ENCODE measurements at regions not wholly inside any gene's neighbourhood (a gene's known extent, or its start where the extent isn't known, plus 50 kb on each side); places are given as distances from the start of the nearest gene placed in this dataset.

DNA sequence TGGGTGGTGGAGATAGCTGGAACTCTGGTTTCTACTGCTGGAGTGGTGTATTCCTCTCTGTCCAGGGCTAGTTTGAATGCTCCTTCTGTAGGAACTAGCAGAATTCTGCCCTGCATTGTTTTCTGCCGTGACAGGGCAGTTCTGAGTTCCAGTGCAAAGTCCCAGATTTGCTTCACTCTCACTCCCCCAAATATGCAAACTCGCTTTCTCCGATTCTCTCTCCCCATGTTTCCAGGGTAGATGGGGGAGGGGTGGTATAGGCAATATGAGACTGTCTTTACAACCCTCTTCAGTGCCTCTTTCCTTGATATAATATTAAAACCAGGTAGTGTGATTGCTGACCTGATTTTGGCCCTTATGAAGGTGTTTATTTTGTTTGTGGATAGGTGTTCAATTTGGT lies 693.3 kb upstream of the GRM3 start:
- in situ Hi-C loops (cut with MboI; ENCODE audit: low pct_ligation_motif_present in 1 of 4, low pct_unique_long_range_greater_than_20kb in 1 of 4, low sequenced_read_pairs in 3 of 4), result no loop called here
- Histone ChIP-seq H3K27me3 (no peaks in the 10 kb centered on the region), H3K4me1 (no peaks in the 10 kb centered on the region), H3K9me3 (peaks cover 0 to 8% of the 10 kb centered on the region in 2 donors), H3K4me3 (no peak overlapping the region), H3K27ac (no peak overlapping the region), H3K36me3 (no peaks in the 10 kb centered on the region)
- WGBS, 2 donors (ENCODE audit: low coverage in 1 of 2), result 87% methylated on average over 3 of the region's 3 CpGs; no CpG with 5 or more reads in 1 of the 2 donors
- no peak for DNase-seq
- intact Hi-C loops (cut with DNase I; ENCODE audit: low total_unique reads), result no loop called here
- TF ChIP-seq POLR2A (IDR thresholded peaks at IDR 0.05) (no peak), EP300 (IDR thresholded peaks at IDR 0.05; ENCODE audit: low read depth) (no peak), POLR2AphosphoS5 (IDR thresholded peaks at IDR 0.05) (no peak)
- TF ChIP-seq, protein P1, sequence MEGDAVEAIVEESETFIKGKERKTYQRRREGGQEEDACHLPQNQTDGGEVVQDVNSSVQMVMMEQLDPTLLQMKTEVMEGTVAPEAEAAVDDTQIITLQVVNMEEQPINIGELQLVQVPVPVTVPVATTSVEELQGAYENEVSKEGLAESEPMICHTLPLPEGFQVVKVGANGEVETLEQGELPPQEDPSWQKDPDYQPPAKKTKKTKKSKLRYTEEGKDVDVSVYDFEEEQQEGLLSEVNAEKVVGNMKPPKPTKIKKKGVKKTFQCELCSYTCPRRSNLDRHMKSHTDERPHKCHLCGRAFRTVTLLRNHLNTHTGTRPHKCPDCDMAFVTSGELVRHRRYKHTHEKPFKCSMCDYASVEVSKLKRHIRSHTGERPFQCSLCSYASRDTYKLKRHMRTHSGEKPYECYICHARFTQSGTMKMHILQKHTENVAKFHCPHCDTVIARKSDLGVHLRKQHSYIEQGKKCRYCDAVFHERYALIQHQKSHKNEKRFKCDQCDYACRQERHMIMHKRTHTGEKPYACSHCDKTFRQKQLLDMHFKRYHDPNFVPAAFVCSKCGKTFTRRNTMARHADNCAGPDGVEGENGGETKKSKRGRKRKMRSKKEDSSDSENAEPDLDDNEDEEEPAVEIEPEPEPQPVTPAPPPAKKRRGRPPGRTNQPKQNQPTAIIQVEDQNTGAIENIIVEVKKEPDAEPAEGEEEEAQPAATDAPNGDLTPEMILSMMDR (IDR thresholded peaks at IDR 0.05), result no peak

DNA sequence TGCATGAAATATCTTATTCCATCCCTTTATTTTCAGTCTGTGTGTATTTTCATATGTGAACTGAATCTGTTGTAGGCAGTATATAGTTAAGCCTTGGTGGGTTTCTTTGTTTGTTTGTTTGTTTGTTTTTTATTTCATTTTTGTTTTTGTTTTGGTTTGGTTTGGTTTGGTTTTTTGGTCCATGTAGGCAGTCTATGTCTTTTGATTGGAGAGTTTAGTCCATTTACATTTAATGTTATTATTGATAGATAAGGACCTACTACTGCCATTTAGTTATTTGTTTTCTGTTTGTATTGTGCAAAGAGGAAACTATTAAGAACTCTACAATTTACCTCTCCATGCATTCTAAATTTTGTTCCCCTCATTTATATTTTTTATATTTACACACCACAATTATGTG lies 695.9 kb upstream of the GRM3 start:
- H3K27ac ChIP-seq, result no peak overlapping the region
- no peaks in the 10 kb centered on the region for H3K27me3 ChIP-seq
- H3K4me3 ChIP-seq, result no peak overlapping the region
- H3K9me3 ChIP-seq, result peaks cover 0 to 8% of the 10 kb centered on the region in 2 donors
- DNase-seq, result no peak
- TF ChIP-seq POLR2AphosphoS5 (IDR thresholded peaks at IDR 0.05) (no peak), POLR2A (IDR thresholded peaks at IDR 0.05) (no peak), EP300 (IDR thresholded peaks at IDR 0.05; ENCODE audit: low read depth) (no peak)
- TF ChIP-seq, protein P1 (IDR thresholded peaks at IDR 0.05), result no peak
- intact Hi-C loops (cut with DNase I; ENCODE audit: low total_unique reads) (no loop called here), in situ Hi-C loops (cut with MboI; ENCODE audit: low pct_ligation_motif_present in 1 of 4, low pct_unique_long_range_greater_than_20kb in 1 of 4, low sequenced_read_pairs in 3 of 4) (no loop called here)
- no peaks in the 10 kb centered on the region for H3K36me3 ChIP-seq
- no peaks in the 10 kb centered on the region for H3K4me1 ChIP-seq

DNA sequence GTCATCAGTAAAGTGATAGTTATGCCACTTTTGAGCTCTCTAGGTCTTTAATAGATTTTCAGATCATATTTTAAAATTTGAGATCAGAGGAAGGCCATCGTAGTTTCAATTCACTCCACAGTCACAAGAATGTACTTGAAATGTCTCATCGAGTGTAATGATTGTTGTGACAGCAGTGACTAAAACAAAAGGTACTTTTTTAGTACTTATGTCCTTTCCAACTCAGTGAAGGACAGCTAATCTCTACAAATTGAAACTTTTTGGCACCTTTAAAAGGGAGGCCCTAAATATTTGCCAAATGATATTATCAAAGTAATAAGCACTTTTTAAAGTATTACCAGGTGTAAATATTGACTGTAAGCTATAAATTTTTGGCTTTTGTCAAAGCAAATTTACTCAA lies 702.9 kb upstream of the GRM3 start:
- TF ChIP-seq POLR2AphosphoS5 (IDR thresholded peaks at IDR 0.05) (no peak), EP300 (IDR thresholded peaks at IDR 0.05; ENCODE audit: low read depth) (no peak), POLR2A (IDR thresholded peaks at IDR 0.05) (no peak)
- TF ChIP-seq, protein P1 (IDR thresholded peaks at IDR 0.05), result no peak
- WGBS, 2 donors (ENCODE audit: low coverage in 1 of 2), result 37 to 71% methylated on average over 2 of the region's 2 CpGs
- no peak for DNase-seq
- Histone ChIP-seq H3K9me3 (no peaks in the 10 kb centered on the region), H3K4me1 (no peaks in the 10 kb centered on the region), H3K27me3 (no peaks in the 10 kb centered on the region), H3K4me3 (no peak overlapping the region), H3K36me3 (no peaks in the 10 kb centered on the region), H3K27ac (no peak overlapping the region)
- in situ Hi-C loops (cut with MboI; ENCODE audit: low pct_ligation_motif_present in 1 of 4, low pct_unique_long_range_greater_than_20kb in 1 of 4, low sequenced_read_pairs in 3 of 4) (no loop called here), intact Hi-C loops (cut with DNase I; ENCODE audit: low total_unique reads) (no loop called here)

GRCh38 chr7:85931919-85932318 lies 711.8 kb upstream of the GRM3 start:
- in situ Hi-C loops (cut with MboI; ENCODE audit: low pct_ligation_motif_present in 1 of 4, low pct_unique_long_range_greater_than_20kb in 1 of 4, low sequenced_read_pairs in 3 of 4) (no loop called here), intact Hi-C loops (cut with DNase I; ENCODE audit: low total_unique reads) (no loop called here)
- Histone ChIP-seq H3K27ac (no peak overlapping the region), H3K4me1 (no peaks in the 10 kb centered on the region), H3K36me3 (no peaks in the 10 kb centered on the region), H3K27me3 (no peaks in the 10 kb centered on the region), H3K9me3 (peaks cover 0 to 4% of the 10 kb centered on the region in 2 donors), H3K4me3 (no peak overlapping the region)
- no peak for TF ChIP-seq POLR2AphosphoS5 (IDR thresholded peaks at IDR 0.05)
- TF ChIP-seq, protein P1 (IDR thresholded peaks at IDR 0.05), result no peak
- DNase-seq, result no peak
- WGBS, 2 donors (ENCODE audit: low coverage in 1 of 2), result 20% methylated on average over 1 of the region's 1 CpG; no CpG with 5 or more reads in 1 of the 2 donors
